IMR-90 (cell line): ENCODE measurements at regions not wholly inside any gene's neighbourhood (a gene's known extent, or its start where the extent isn't known, plus 50 kb on each side); places are given as distances from the start of the nearest gene placed in this dataset.

ENCODE experiments used
- ATAC-seq: fragments of 200-7000 bp; cut with Tn5 transposase; 2 replicates; pipeline ENCODE4 v1.9.1; 2020; ENCODE audit warnings: low read depth, mild to moderate bottlenecking, moderate library complexity
- BruUV-seq: library from RNA; stranded (reverse); fragments of 400-500 nt; replicated peaks from 2 replicates; lab custom pipeline; 2021; lab: Mats Ljungman, UMichigan
- CTCF ChIA-PET: fragments of 300-600 bp; formaldehyde crosslinking; extraction: SDS; loops from one replicate; lab custom pipeline; 2021; ENCODE audit warnings: antibody characterized with exemption; lab: Yijun Ruan, JAX
- POLR2A ChIA-PET: fragments of 300-600 bp; sonication (Branson Sonifier 250); formaldehyde crosslinking; loops from one replicate; lab custom pipeline; 2022; ENCODE audit warnings: antibody characterized with exemption; ENCODE audit not compliant: unreplicated experiment; lab: Charles Lee
- DNase-seq: peaks from one replicate; pipeline ENCODE4 v3.0.0; 2013
- H2AFZ ChIP-seq: replicated peaks from 2 replicates; pipeline ENCODE3; 2013; ENCODE audit warnings: low read length, mild to moderate bottlenecking; ENCODE audit not compliant: poor library complexity
- H2AK5ac ChIP-seq: 2 replicates; pipeline ENCODE4 v1.6.1; 2013; ENCODE audit warnings: low read depth, low read length, inconsistent platforms
- H2AK9ac ChIP-seq: replicated peaks from 2 replicates; pipeline ENCODE3; 2013; ENCODE audit warnings: mild to moderate bottlenecking, low read depth, low read length, moderate library complexity; ENCODE audit not compliant: poor library complexity
- H2BK120ac ChIP-seq: 2 replicates; pipeline ENCODE4 v1.6.1; 2013; ENCODE audit warnings: low read depth, low read length, inconsistent platforms
- H2BK15ac ChIP-seq: 3 replicates; pipeline ENCODE4 v1.6.1; 2013; ENCODE audit warnings: low read depth, low read length, inconsistent platforms
- H2BK20ac ChIP-seq: 2 replicates; pipeline ENCODE4 v1.6.1; 2013; ENCODE audit warnings: low read depth, mild to moderate bottlenecking, inconsistent platforms, low read length, moderate library complexity
- H2BK5ac ChIP-seq: 2 replicates; pipeline ENCODE4 v1.6.1; 2013; ENCODE audit warnings: mild to moderate bottlenecking, low read depth, low read length, inconsistent platforms; ENCODE audit not compliant: poor library complexity, severe bottlenecking
- H3K14ac ChIP-seq: replicated peaks from 2 replicates; pipeline ENCODE4 v1.6.1; 2013; ENCODE audit warnings: low read depth, low read length, inconsistent platforms
- H3K18ac ChIP-seq: 2 replicates; pipeline ENCODE4 v1.6.1; 2013; ENCODE audit warnings: low read depth, low read length, control low read depth
- H3K23ac ChIP-seq: 2 replicates; pipeline ENCODE4 v1.6.1; 2013; ENCODE audit warnings: low read depth, low read length, inconsistent platforms
- H3K27ac ChIP-seq: 2 replicates; pipeline ENCODE4 v1.5.1; 2013; ENCODE audit warnings: mild to moderate bottlenecking, control low read depth, low read length; ENCODE audit not compliant: insufficient read depth
- H3K27me3 ChIP-seq: 2 replicates; pipeline ENCODE4 v1.6.1; 2013; ENCODE audit warnings: low read length; ENCODE audit not compliant: control insufficient read depth, insufficient read depth
- H3K36me3 ChIP-seq: 2 replicates; pipeline ENCODE4 v1.6.1; 2013; ENCODE audit warnings: low read length, mixed read lengths; ENCODE audit not compliant: control insufficient read depth, insufficient read depth
- H3K4ac ChIP-seq: 2 replicates; pipeline ENCODE4 v1.6.1; 2013; ENCODE audit warnings: low read depth, low read length, inconsistent platforms
- H3K4me1 ChIP-seq: 2 replicates; pipeline ENCODE4 v1.6.1; 2013; ENCODE audit warnings: low read length, mixed read lengths; ENCODE audit not compliant: control insufficient read depth, insufficient read depth
- H3K4me2 ChIP-seq: 2 replicates; pipeline ENCODE4 v1.6.1; 2013; ENCODE audit warnings: low read depth, mild to moderate bottlenecking, control low read depth, low read length, moderate library complexity
- H3K4me3 ChIP-seq: 2 replicates; pipeline ENCODE4 v1.5.1; 2013; ENCODE audit warnings: low read depth, mild to moderate bottlenecking, control low read depth, low read length, moderate library complexity; ENCODE audit not compliant: insufficient read depth
- H3K56ac ChIP-seq: 2 replicates; pipeline ENCODE4 v1.6.1; 2013; ENCODE audit warnings: low read length, inconsistent platforms; ENCODE audit not compliant: insufficient read depth; ENCODE audit errors: extremely low read depth
- H3K79me1 ChIP-seq, 2 experiments: 2 replicates each; pipeline ENCODE4 v1.6.1; 2013; ENCODE audit warnings: low read length in 2 of 2, inconsistent platforms in 1 of 2, low read depth in 1 of 2
- H3K9ac ChIP-seq: 2 replicates; pipeline ENCODE4 v1.6.1; 2013; ENCODE audit warnings: low read depth, low read length, control low read depth
- H3K9me1 ChIP-seq: 2 replicates; pipeline ENCODE4 v1.6.1; 2013; ENCODE audit warnings: low read length, inconsistent platforms; ENCODE audit not compliant: insufficient read depth
- H3K9me3 ChIP-seq: 2 replicates; pipeline ENCODE4 v1.6.1; 2013; ENCODE audit warnings: low read length; ENCODE audit not compliant: control insufficient read depth, insufficient read depth
- H4K20me1 ChIP-seq: 2 replicates; pipeline ENCODE4 v1.6.1; 2013; ENCODE audit warnings: low read length, inconsistent platforms; ENCODE audit not compliant: insufficient read depth
- H4K5ac ChIP-seq: 2 replicates; pipeline ENCODE4 v1.6.1; 2013; ENCODE audit warnings: mild to moderate bottlenecking, low read depth, low read length, control low read depth
- H4K8ac ChIP-seq, 2 experiments: 2 replicates each; pipeline ENCODE4 v1.6.1; 2013; ENCODE audit warnings: low read depth in 2 of 2, low read length in 2 of 2, control low read depth in 1 of 2, inconsistent platforms in 1 of 2
- H4K91ac ChIP-seq: 2 replicates; pipeline ENCODE4 v1.6.1; 2013; ENCODE audit warnings: low read depth, low read length, inconsistent platforms; ENCODE audit not compliant: insufficient read depth
- BHLHE40 ChIP-seq: fragments of 150-350 bp; IDR thresholded peaks from 2 replicates; pipeline ENCODE4 v1.6.1; 2016; ENCODE audit warnings: mild to moderate bottlenecking, low read depth, low read length
- CEBPB ChIP-seq: IDR thresholded peaks from 2 replicates; pipeline ENCODE4 v1.6.1; 2012; ENCODE audit warnings: low read depth, low read length, improper control_type of control experiment
- CHD1 ChIP-seq: IDR thresholded peaks from 2 replicates; pipeline ENCODE4 v1.6.1; 2012; ENCODE audit warnings: low read depth, low read length, improper control_type of control experiment
- CTCF ChIP-seq: conservative IDR thresholded peaks from 2 replicates; pipeline ENCODE4 v1.5.1; 2012; ENCODE audit warnings: mild to moderate bottlenecking, low read depth, low read length, improper control_type of control experiment
- FOS ChIP-seq: fragments of 150-350 bp; IDR thresholded peaks from 2 replicates; pipeline ENCODE4 v1.6.1; 2016; ENCODE audit warnings: low read depth, low read length
- MAFK ChIP-seq: IDR thresholded peaks from 2 replicates; pipeline ENCODE4 v1.6.1; 2012; ENCODE audit warnings: low read depth, low read length, improper control_type of control experiment
- MAZ ChIP-seq: IDR thresholded peaks from 2 replicates; pipeline ENCODE4 v1.6.1; 2012; ENCODE audit warnings: low read depth, mild to moderate bottlenecking, low read length, improper control_type of control experiment, moderate library complexity, borderline replicate concordance
- MXI1 ChIP-seq: IDR thresholded peaks from 2 replicates; pipeline ENCODE4 v1.6.1; 2012; ENCODE audit warnings: low read depth, mild to moderate bottlenecking, low read length, moderate library complexity, borderline replicate concordance
- NFE2L2 ChIP-seq: fragments of 150-350 bp; IDR thresholded peaks from 2 replicates; pipeline ENCODE4 v1.6.1; 2016; ENCODE audit warnings: low read depth, mild to moderate bottlenecking, low read length
- POLR2A ChIP-seq: IDR thresholded peaks from 2 replicates; pipeline ENCODE4 v1.6.1; 2012; ENCODE audit warnings: mild to moderate bottlenecking, low read depth, low read length
- RAD21 ChIP-seq: IDR thresholded peaks from 2 replicates; pipeline ENCODE4 v1.6.1; 2012; ENCODE audit warnings: low read length, improper control_type of control experiment
- RCOR1 ChIP-seq: IDR thresholded peaks from 2 replicates; pipeline ENCODE4 v1.6.1; 2012; ENCODE audit warnings: mild to moderate bottlenecking, low read length, improper control_type of control experiment; ENCODE audit not compliant: insufficient replicate concordance
- RFX5 ChIP-seq: IDR thresholded peaks from 2 replicates; pipeline ENCODE4 v1.8.0; 2012; ENCODE audit warnings: low read depth, mild to moderate bottlenecking, low read length, moderate library complexity
- SMC3 ChIP-seq: fragments of 150-350 bp; IDR thresholded peaks from 2 replicates; pipeline ENCODE4 v1.6.1; 2016; ENCODE audit warnings: low read depth, mild to moderate bottlenecking, antibody characterized with exemption, low read length, moderate library complexity
- USF2 ChIP-seq: fragments of 150-350 bp; IDR thresholded peaks from 2 replicates; pipeline ENCODE4 v1.6.1; 2017; ENCODE audit warnings: mild to moderate bottlenecking, antibody characterized with exemption, low read length, low read depth
- WGBS, 2 experiments: methylation state at CpG; one replicate each; pipeline versions ENCODE4 v1.1.5 to v1.1.7; 2013; ENCODE audit warnings: missing lambda C conversion rate in 2 of 2; ENCODE audit not compliant: insufficient read length in 1 of 2; ENCODE audit errors: extremely low coverage in 2 of 2; 5-methylcytosine and 5-hydroxymethylcytosine counted together
- dilution Hi-C: fragments of 300-500 bp; cut with HindIII; formaldehyde crosslinking; loops from one replicate; pipeline ENCODE4 v1.14.3; 2018; ENCODE audit warnings: low sequenced_read_pairs; ENCODE audit not compliant: unreplicated experiment
- in situ Hi-C: fragments of 300-500 bp; cut with MboI; formaldehyde crosslinking; loops from 3 replicates; pipeline ENCODE4 v1.14.3; 2019; ENCODE audit warnings: low sequenced_read_pairs, inconsistent platforms, mixed read lengths
- intact Hi-C: fragments of 100-400 bp; cut with micrococcal nuclease; formaldehyde crosslinking; loops from 2 replicates; pipeline ENCODE4 v1.10.0; 2022

DNA sequence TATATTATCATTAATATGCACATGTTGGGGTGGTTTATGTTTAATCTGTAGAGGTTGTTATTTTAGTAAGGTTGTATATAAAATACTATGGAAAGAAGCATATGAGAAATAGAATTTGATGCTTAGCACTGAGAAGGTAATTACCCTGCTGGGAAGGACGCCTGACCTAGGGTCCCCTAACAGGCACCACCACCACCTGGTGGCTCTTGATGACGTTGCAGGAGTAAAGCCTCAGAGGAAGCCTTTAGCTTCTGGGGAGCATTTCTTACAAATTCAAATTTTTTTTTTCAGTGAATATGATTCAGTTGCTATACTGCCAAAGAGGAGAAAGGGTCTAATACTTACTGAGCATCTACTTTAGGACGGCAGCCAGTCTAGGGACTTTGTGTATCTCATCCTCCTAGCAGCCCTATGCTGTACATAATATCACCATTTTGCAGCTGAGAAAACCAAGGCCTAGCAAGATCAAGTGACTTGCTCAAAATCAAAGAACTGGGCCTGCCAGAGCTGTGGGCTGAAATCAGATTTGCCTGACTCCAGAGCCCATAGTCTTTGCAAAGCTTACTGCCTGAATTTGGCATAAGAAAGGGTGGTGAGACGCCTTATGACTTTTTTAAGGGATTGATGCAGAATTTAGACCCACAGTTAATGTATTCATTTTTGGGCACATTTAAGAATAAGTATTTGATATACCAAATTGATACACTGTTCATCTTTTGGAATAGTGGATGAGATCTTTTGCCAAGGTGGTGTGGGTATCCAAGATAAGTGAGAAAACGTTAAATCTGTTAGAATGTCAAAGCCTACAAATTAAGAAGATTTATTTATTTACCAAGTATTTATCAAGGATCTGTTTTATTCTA lies 78.8 kb upstream of the GAREM1 start:
- no peak overlapping the region for H2AK5ac ChIP-seq
- no peaks in the 10 kb centered on the region for H3K27me3 ChIP-seq
- no peak overlapping the region for H3K18ac ChIP-seq
- H3K14ac ChIP-seq, result no peak overlapping the region
- no peaks in the 10 kb centered on the region for H3K9me3 ChIP-seq
- in situ Hi-C loops, result loop anchor here (5.0 kb wide), 2 partner anchors 272 to 387 kb away; no protein-coding TSS in a partner anchor
- H3K23ac ChIP-seq, result no peak overlapping the region
- dilution Hi-C loops, result no loop called here
- H4K8ac ChIP-seq, result no peak overlapping the region
- no peak overlapping the region for H3K4me3 ChIP-seq
- H3K27ac ChIP-seq, result no peak overlapping the region
- H3K9ac ChIP-seq, result no peak overlapping the region
- ChIA-PET POLR2A (no interaction called here), CTCF (interaction anchor here (0.9 to 2.3 kb wide), 7 partner anchors 13 to 393 kb away, joined by 3 to 8 read pairs (median 4); partner anchors contain the start of gene GAREM1)
- no CpG with 5 or more reads among the region's 5 CpGs for WGBS, 2 experiments
- no TSS peak for BruUV-seq
- no peaks in the 10 kb centered on the region for H3K79me1 ChIP-seq
- no peak overlapping the region for H3K56ac ChIP-seq
- H2BK5ac ChIP-seq, result no peak overlapping the region
- H2AFZ ChIP-seq, result no peak overlapping the region
- no peak overlapping the region for H3K4ac ChIP-seq
- H3K36me3 ChIP-seq, result no peaks in the 10 kb centered on the region
- no peaks in the 10 kb centered on the region for H3K4me1 ChIP-seq
- no peak overlapping the region for H4K91ac ChIP-seq
- ATAC-seq (peak; percentile 83), DNase-seq (peak; percentile 34)
- H2AK9ac ChIP-seq, result no peak overlapping the region
- no peak overlapping the region for H2BK120ac ChIP-seq
- intact Hi-C loops, result no loop called here
- no peaks in the 10 kb centered on the region for H4K20me1 ChIP-seq
- H4K5ac ChIP-seq, result no peak overlapping the region
- H3K4me2 ChIP-seq, result no peak overlapping the region
- no peaks in the 10 kb centered on the region for H3K9me1 ChIP-seq
- no peak overlapping the region for H2BK15ac ChIP-seq
- H2BK20ac ChIP-seq, result no peak overlapping the region
- TF ChIP-seq SMC3 (peak; percentile 73), CHD1 (no peak), BHLHE40 (no peak), NFE2L2 (no peak), MAFK (no peak), USF2 (no peak), RFX5 (no peak), FOS (no peak), CTCF (peak; percentile 63), RAD21 (peak; percentile 74), MXI1 (no peak), POLR2A (no peak), MAZ (no peak), RCOR1 (no peak), CEBPB (no peak)
